ENCODE measurements at regions not wholly inside any gene's neighbourhood (a gene's known extent, or its start where the extent isn't known, plus 50 kb on each side); places are given as distances from the start of the nearest gene placed in this dataset.

- TF ChIP-seq, protein P1, sequence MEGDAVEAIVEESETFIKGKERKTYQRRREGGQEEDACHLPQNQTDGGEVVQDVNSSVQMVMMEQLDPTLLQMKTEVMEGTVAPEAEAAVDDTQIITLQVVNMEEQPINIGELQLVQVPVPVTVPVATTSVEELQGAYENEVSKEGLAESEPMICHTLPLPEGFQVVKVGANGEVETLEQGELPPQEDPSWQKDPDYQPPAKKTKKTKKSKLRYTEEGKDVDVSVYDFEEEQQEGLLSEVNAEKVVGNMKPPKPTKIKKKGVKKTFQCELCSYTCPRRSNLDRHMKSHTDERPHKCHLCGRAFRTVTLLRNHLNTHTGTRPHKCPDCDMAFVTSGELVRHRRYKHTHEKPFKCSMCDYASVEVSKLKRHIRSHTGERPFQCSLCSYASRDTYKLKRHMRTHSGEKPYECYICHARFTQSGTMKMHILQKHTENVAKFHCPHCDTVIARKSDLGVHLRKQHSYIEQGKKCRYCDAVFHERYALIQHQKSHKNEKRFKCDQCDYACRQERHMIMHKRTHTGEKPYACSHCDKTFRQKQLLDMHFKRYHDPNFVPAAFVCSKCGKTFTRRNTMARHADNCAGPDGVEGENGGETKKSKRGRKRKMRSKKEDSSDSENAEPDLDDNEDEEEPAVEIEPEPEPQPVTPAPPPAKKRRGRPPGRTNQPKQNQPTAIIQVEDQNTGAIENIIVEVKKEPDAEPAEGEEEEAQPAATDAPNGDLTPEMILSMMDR (IDR thresholded peaks at IDR 0.05) = no peak
- no peak for TF ChIP-seq POLR2A (IDR thresholded peaks at IDR 0.05)
- TF ChIP-seq POLR2AphosphoS5 (IDR thresholded peaks at IDR 0.05) = no peak
Measured at GRCh38 chr13:81031996-81032395, 691.1 kb upstream of the SPRY2 start.

All from upper lobe of left lung (tissue), 4 donors.